GM10266 (cell line): ENCODE measurements at regions not wholly inside any gene's neighbourhood (a gene's known extent, or its start where the extent isn't known, plus 50 kb on each side); places are given as distances from the start of the nearest gene placed in this dataset.

Experiments used
- DNase-seq: peaks from one replicate; pipeline ENCODE4 v3.0.0; 2012; ENCODE audit errors: extremely low spot score
- CTCF ChIP-seq: IDR thresholded peaks from 2 replicates; pipeline ENCODE4 v1.5.1; 2012; ENCODE audit warnings: mild to moderate bottlenecking, low read depth; ENCODE audit not compliant: control insufficient read depth, insufficient read depth; ENCODE audit errors: missing control alignments

- no peak for TF ChIP-seq CTCF
- no peak for DNase-seq
Observed at GRCh38 chr18:44588508-44588907, 92.2 kb upstream of the SETBP1 start.

GRCh38 chr18:44589693-44590355 is 90.9 kb upstream of the SETBP1 start:
- no peak for TF ChIP-seq CTCF

GRCh38 chr18:44590956-44591670 is 89.6 kb upstream of the SETBP1 start:
- no peak for TF ChIP-seq CTCF
- no peak for DNase-seq

More at GRCh38 chr18:44589693-44590355, 90.9 kb upstream of the SETBP1 start:
- DNase-seq: no peak

- no peak for TF ChIP-seq CTCF
- no peak for DNase-seq
Observed at GRCh38 chr18:44592639-44593038, 88.0 kb upstream of the SETBP1 start.

- no peak for TF ChIP-seq CTCF
Observed at GRCh38 chr18:44594799-44595467, 85.8 kb upstream of the SETBP1 start.

GRCh38 chr18:44597797-44598196 is 82.9 kb upstream of the SETBP1 start:
- no peak for TF ChIP-seq CTCF
- DNase-seq: no peak

More at GRCh38 chr18:44594799-44595467, 85.8 kb upstream of the SETBP1 start:
- DNase-seq: no peak
